Fibroblast of lung (primary cell): ENCODE measurements at regions not wholly inside any gene's neighbourhood (a gene's known extent, or its start where the extent isn't known, plus 50 kb on each side); places are given as distances from the start of the nearest gene placed in this dataset.

Experiments used
- CTCF ChIP-seq, 2 donors: IDR thresholded peaks in 1 of 2; conservative IDR thresholded peaks in 1 of 2; 1 replicate in 1 of 2; 2 replicates in 1 of 2; pipeline ENCODE4 v1.5.1; 2011 to 2012; ENCODE audit warnings: low read length in 2 of 2, control low read depth in 1 of 2, inconsistent platforms in 1 of 2, low read depth in 1 of 2, mild to moderate bottlenecking in 1 of 2
- EZH2 ChIP-seq: IDR thresholded peaks from 2 replicates; pipeline ENCODE4 v1.5.1; 2012; ENCODE audit warnings: low read length, control low read depth, mild to moderate bottlenecking; ENCODE audit errors: missing control alignments

- TF ChIP-seq CTCF (conservative IDR thresholded peaks at IDR 0.05 in 1 of 2, IDR thresholded peaks at IDR 0.05 in 1 of 2; ENCODE audit: low read depth in 1 of 2, low read length in 2 of 2) (no peak), EZH2 (no peak)
These were observed 1174.0 kb downstream of the MAT2B start for GRCh38 chr5:164679461-164679860.
